ENCODE measurements at regions not wholly inside any gene's neighbourhood (a gene's known extent, or its start where the extent isn't known, plus 50 kb on each side); places are given as distances from the start of the nearest gene placed in this dataset.

DNA sequence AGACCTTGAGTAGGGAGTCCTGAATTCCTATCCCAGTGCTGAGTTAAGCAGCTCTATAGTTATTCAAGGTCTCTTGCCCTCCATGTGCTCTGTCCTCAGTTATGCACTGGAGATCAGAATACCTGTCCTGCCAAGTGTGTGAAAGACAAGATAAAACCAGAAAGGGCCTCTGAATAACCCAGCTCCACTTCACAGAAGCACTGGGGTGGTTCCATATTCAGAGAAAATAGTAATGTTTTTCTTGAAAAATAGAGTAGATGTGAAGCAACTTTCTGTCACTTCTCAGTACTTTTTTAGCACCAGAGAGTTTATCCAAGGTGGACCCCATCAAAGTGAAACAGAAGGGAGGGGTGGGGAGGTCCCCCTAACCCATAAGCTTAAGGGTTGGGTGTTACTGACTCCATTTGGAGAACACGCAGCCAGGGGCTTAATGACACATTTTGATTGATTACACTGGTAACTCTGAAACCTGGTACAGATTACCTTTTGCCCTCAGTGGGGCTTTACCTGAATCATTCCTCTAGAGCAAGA lies 509.8 kb upstream of the JARID2 start:
- no peaks in the 10 kb centered on the region for H3K79me2 ChIP-seq (ENCODE audit: control insufficient read depth, insufficient read depth, low read length)
- no peaks in the 10 kb centered on the region for H3K36me3 ChIP-seq (ENCODE audit: control insufficient read depth, insufficient read depth, low read length)
- H2AFZ ChIP-seq (ENCODE audit: low read length) = no peak overlapping the region
- TF ChIP-seq, protein P1, sequence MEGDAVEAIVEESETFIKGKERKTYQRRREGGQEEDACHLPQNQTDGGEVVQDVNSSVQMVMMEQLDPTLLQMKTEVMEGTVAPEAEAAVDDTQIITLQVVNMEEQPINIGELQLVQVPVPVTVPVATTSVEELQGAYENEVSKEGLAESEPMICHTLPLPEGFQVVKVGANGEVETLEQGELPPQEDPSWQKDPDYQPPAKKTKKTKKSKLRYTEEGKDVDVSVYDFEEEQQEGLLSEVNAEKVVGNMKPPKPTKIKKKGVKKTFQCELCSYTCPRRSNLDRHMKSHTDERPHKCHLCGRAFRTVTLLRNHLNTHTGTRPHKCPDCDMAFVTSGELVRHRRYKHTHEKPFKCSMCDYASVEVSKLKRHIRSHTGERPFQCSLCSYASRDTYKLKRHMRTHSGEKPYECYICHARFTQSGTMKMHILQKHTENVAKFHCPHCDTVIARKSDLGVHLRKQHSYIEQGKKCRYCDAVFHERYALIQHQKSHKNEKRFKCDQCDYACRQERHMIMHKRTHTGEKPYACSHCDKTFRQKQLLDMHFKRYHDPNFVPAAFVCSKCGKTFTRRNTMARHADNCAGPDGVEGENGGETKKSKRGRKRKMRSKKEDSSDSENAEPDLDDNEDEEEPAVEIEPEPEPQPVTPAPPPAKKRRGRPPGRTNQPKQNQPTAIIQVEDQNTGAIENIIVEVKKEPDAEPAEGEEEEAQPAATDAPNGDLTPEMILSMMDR (conservative IDR thresholded peaks at IDR 0.05 in 1 of 2, IDR thresholded peaks at IDR 0.05 in 1 of 2; ENCODE audit: low read depth in 1 of 2, low read length in 2 of 2) = no peak
- no peak for TF ChIP-seq EZH2 (IDR thresholded peaks at IDR 0.05; ENCODE audit: low read length, missing control alignments)
- no peak for DNase-seq (ENCODE audit: low read depth in 2 of 2)
- no peaks in the 10 kb centered on the region for H4K20me1 ChIP-seq (ENCODE audit: control insufficient read depth, extremely low read depth, insufficient read depth, low read length)
- H3K27ac ChIP-seq (ENCODE audit: insufficient read depth, low read length) = no peak overlapping the region
- H3K9ac ChIP-seq (ENCODE audit: insufficient read depth, low read length) = no peak overlapping the region
- H3K4me3 ChIP-seq (replicated peaks in 1 of 4; ENCODE audit: control extremely low read depth in 1 of 4, insufficient read depth in 1 of 4, low read depth in 3 of 4, low read length in 4 of 4) = no peak overlapping the region
- H3K4me2 ChIP-seq (ENCODE audit: extremely low read depth, insufficient read depth, low read length) = no peak overlapping the region
- H3K4me1 ChIP-seq (ENCODE audit: control insufficient read depth, extremely low read depth, insufficient read depth, low read length) = peaks cover 12% of the 10 kb centered on the region
- no peaks in the 10 kb centered on the region for H3K27me3 ChIP-seq (ENCODE audit: control insufficient read depth, insufficient read depth, low read length)
- no peaks in the 10 kb centered on the region for H3K9me3 ChIP-seq (ENCODE audit: control insufficient read depth, insufficient read depth, low read depth, low read length)

DNA sequence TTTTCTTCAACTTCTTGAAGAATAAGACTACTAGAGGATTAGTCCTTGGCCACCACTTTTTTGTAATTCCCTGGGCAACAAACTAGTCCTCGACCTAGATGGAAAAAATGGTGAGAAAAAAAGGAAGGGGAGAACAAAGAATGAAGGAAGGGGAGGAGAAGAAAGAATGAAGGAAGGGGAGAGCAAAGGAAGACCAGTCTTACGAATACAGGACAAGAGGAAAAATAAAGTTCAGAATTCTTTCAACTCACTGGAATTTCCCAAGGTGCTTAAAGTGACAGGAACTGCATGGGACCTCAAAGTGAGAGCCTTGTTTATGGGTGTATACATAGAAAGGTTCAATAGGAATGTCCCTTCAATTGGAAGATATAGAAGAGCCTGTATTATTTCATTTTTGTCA lies 509.3 kb upstream of the JARID2 start:
- no peaks in the 10 kb centered on the region for H3K9me3 ChIP-seq (ENCODE audit: control insufficient read depth, insufficient read depth, low read depth, low read length)
- no peak overlapping the region for H3K27ac ChIP-seq (ENCODE audit: insufficient read depth, low read length)
- peaks cover 12% of the 10 kb centered on the region for H3K4me1 ChIP-seq (ENCODE audit: control insufficient read depth, extremely low read depth, insufficient read depth, low read length)
- no peaks in the 10 kb centered on the region for H4K20me1 ChIP-seq (ENCODE audit: control insufficient read depth, extremely low read depth, insufficient read depth, low read length)
- TF ChIP-seq, protein P1 (conservative IDR thresholded peaks at IDR 0.05 in 1 of 2, IDR thresholded peaks at IDR 0.05 in 1 of 2; ENCODE audit: low read depth in 1 of 2, low read length in 2 of 2) = no peak
- no peak for TF ChIP-seq EZH2 (IDR thresholded peaks at IDR 0.05; ENCODE audit: low read length, missing control alignments)
- H3K79me2 ChIP-seq (ENCODE audit: control insufficient read depth, insufficient read depth, low read length) = no peaks in the 10 kb centered on the region
- no peak overlapping the region for H2AFZ ChIP-seq (ENCODE audit: low read length)
- no peak overlapping the region for H3K4me2 ChIP-seq (ENCODE audit: extremely low read depth, insufficient read depth, low read length)
- no peak overlapping the region for H3K9ac ChIP-seq (ENCODE audit: insufficient read depth, low read length)
- no peaks in the 10 kb centered on the region for H3K36me3 ChIP-seq (ENCODE audit: control insufficient read depth, insufficient read depth, low read length)
- H3K27me3 ChIP-seq (ENCODE audit: control insufficient read depth, insufficient read depth, low read length) = no peaks in the 10 kb centered on the region
- H3K4me3 ChIP-seq (replicated peaks in 1 of 4; ENCODE audit: control extremely low read depth in 1 of 4, insufficient read depth in 1 of 4, low read depth in 3 of 4, low read length in 4 of 4) = no peak overlapping the region
- no peak for DNase-seq (ENCODE audit: low read depth in 2 of 2)

DNA sequence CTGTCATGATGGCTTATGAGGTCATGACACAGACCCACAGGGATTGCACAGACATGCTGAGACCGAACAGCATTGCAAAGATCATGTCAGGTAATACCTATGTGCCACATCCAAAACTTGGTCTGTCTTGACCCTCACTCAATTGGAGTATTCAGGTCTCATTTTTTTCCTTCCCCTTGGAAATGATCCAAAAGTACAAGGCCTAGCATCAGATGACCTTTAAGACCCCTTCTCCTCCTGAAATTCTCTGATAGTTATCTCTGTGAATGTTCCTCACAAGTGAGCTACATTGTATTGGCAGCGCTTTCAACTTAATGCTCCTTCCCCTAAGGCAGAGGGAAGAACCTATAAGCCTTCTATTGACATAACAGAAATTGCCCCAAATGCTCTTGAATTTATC lies 507.4 kb upstream of the JARID2 start:
- Histone ChIP-seq H3K36me3 (ENCODE audit: control insufficient read depth, insufficient read depth, low read length) (no peaks in the 10 kb centered on the region), H3K4me3 (replicated peaks in 1 of 4; ENCODE audit: control extremely low read depth in 1 of 4, insufficient read depth in 1 of 4, low read depth in 3 of 4, low read length in 4 of 4) (no peak overlapping the region), H3K4me1 (ENCODE audit: control insufficient read depth, extremely low read depth, insufficient read depth, low read length) (peaks cover 9% of the 10 kb centered on the region), H3K27me3 (ENCODE audit: control insufficient read depth, insufficient read depth, low read length) (no peaks in the 10 kb centered on the region), H3K79me2 (ENCODE audit: control insufficient read depth, insufficient read depth, low read length) (no peaks in the 10 kb centered on the region), H2AFZ (ENCODE audit: low read length) (no peak overlapping the region), H3K9me3 (ENCODE audit: control insufficient read depth, insufficient read depth, low read depth, low read length) (no peaks in the 10 kb centered on the region), H4K20me1 (ENCODE audit: control insufficient read depth, extremely low read depth, insufficient read depth, low read length) (no peaks in the 10 kb centered on the region), H3K9ac (ENCODE audit: insufficient read depth, low read length) (no peak overlapping the region), H3K4me2 (ENCODE audit: extremely low read depth, insufficient read depth, low read length) (no peak overlapping the region), H3K27ac (ENCODE audit: insufficient read depth, low read length) (no peak overlapping the region)
- DNase-seq (ENCODE audit: low read depth in 2 of 2) = no peak
- no peak for TF ChIP-seq EZH2 (IDR thresholded peaks at IDR 0.05; ENCODE audit: low read length, missing control alignments)
- TF ChIP-seq, protein P1 (conservative IDR thresholded peaks at IDR 0.05 in 1 of 2, IDR thresholded peaks at IDR 0.05 in 1 of 2; ENCODE audit: low read depth in 1 of 2, low read length in 2 of 2) = no peak
